DMS 273 treated with DMSO at 0.1 percent for 48 hours (cell line): ENCODE measurements at regions not wholly inside any gene's neighbourhood (a gene's known extent, or its start where the extent isn't known, plus 50 kb on each side); places are given as distances from the start of the nearest gene placed in this dataset.
"Not testable (repeated sequence)": the region's sequence is repeated elsewhere in the genome, so short reads cannot be mapped to it uniquely, and the experiment has no call there.

Experiments
- DNase-seq: peaks from one replicate; lab custom pipeline; 2025; lab: John Stamatoyannopoulos, UW

DNA sequence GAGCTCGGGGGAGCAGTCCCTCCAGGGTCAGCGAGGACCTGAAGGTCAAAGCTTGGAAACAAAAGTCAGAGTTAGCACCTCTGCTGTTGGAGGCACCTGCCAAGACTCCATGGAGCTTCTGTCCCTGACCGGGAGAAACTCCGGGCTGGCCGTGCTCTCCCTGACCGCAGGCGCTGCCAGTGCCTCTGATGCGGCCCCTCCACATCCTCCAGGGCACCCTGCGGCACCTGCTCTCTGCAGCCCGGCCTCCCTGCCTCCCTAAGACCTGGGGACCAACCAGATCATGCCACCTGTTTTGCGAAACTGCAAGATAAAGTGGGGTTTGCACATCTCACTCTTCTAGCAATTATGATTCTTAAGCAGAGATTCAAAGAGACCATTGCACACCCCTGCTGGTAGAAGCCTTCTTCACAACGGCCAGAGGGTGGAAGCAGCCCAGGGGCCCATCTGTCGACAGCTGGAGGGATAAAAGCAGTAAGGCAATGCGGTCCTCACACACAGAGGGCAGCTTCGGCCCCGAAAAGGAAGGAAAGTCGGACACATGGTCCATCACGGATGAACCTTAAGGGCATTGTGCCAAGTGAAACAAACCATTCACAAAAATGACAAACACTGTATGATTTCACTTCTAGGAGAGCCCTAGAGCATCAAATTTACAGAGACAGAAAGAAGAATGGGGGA lies 477.1 kb downstream of the BRD1 start:
- DNase-seq: no peak

DNA sequence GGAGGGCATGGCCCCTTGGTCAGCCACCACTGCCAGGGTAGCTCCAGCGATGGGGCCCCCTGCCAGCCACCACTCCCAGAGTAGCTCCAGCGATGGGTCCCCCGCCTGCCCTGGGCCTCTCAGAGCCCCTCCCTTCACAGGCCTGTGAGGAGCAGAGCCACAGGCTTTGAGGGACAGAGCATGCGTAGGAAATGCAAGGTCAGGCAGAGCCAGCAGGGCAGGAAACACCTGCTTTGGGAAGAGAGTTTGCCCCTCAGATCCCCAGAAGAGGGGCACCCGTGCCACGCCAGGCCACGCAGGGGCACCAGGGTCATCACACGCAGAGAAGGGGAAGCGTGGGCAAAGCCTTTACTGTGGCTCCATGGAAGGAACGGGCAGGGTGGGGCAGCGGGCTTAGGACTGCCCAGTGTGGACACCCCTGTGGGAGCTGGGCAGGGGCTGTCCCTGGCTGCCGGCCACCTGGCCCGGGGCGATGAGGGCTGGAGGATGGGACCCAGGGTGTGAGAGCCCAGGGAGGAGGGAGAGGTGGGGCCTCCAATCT lies 477.8 kb downstream of the BRD1 start:
- DNase-seq: no peak

DNA sequence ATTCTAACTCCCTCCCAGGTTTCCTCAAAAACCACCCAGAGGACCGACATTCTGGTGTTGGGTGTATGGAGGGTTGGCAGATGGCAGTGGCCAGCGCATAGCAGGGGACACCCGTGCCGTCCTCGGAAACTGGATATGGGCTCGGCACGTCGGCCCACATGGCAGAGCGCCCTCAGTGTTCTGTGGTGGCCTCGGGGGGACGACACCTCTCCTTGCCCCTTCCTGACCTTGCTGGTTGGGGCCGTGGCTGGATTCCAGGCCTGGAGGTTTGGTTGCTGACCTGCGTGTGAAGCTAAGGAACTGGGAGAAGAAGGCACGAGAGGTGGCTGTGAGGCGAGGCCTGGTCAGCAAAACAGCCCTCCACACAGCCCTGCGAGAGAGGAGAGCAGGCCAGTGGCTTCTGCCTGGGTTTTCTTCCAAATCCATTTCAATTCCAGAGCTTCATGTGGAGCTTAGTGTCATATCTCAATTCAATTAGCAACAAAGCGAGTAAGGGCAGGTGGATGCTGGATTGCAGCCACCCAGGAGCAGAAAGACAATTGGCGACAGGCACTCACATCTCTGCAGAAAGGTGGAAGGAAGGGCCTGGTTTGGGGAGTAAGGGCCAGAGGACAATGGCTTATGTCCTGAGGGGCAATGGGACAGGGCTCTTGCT lies 478.4 kb downstream of the BRD1 start:
- no peak for DNase-seq

DNA sequence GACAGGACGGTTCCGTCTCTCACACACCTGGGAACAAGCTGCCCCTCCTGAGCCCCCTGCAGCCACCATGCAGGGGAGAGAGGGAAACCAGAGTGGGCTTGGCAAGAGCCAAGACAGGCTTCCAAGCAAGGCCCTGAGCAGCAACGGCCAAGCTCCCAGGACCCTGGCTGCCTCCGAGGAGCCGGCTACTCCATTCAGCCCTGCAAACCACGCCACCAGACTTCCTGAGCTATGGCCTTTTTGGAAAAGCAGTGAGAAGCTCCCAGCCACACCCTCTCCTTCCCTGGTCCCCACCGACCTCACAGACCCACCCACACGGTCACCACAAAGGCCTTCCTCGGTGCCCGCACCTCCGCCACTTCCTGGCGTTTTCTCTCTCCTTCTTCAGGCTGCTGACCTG lies 479.0 kb downstream of the BRD1 start:
- no peak for DNase-seq

DNA sequence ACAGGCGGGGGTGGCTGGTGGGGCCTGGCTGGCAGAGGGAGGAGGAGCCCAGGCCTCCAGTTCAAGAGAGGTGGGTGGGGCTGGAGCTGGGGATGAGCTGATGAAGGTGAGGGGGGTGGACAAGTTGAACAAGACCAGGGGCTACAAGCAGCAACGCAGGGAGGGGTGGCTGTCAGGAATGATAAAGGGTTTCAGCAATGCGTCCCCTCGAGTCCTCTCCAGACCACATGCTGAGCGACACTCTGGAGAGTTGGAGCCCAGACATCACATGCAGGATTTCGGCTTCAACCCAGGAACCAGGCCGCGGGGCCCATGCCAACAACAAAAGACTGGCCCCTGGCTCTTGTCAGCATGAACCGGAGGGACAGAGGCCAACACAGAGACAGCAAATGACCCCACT lies 480.3 kb downstream of the BRD1 start:
- no peak for DNase-seq

DNA sequence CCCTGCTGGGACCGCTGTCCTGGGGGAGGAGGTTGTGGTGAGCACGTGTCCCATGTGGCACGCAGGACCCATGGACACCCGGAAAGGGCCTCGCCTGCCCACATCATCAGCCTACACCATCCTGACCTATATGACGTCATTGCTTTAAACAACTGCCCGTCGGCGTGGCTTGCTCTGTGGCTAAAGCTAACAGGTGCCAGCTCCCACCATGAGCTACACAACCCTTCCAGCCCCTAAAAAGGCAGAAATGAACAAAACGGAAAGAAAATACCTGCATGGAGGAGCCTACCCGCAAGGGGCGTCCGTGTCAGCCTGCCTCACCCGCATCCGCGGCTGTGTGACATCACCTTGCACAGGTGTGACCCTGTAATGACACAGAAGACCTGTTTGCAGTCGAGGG lies 481.8 kb downstream of the BRD1 start:
- DNase-seq: no peak

DNA sequence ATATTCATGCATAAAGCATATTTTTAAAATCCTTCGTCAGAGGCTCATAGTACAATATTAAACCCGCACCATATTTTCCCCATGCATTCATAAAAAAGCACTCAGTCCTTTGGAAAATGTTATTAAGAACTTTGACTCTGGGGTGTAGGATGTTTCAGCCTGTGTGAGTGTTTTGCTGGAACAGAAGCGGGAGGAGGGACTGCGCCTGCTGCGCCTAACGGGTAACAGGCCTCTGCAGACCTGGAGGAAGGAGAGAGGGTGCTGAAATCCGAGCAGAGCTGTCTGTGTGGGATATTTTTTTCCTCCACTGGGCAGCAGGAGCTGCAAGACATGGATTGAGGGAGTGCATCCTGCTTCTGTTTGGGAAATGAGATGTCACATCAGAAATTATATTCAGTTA lies 483.0 kb downstream of the BRD1 start:
- no peak for DNase-seq

DNA sequence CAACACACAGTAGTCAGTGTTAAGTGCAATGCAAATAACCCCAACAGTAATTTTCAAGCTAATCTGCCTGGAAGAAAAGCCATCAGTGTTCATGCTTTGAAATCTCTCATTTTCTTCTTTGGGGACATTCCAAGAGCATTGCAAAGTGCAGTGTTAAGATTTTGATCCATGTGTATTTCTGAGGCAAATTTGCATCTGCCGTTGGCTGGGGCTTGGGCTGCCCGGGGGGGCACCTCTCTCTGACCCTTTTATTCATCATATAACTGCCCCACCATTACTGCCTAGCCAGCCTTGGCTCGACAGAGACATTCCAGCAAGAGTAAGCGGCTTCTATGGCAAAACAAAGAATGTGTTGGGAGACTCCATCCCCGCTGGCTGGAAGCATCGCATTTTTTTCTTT lies 483.5 kb downstream of the BRD1 start:
- no peak for DNase-seq

DNA sequence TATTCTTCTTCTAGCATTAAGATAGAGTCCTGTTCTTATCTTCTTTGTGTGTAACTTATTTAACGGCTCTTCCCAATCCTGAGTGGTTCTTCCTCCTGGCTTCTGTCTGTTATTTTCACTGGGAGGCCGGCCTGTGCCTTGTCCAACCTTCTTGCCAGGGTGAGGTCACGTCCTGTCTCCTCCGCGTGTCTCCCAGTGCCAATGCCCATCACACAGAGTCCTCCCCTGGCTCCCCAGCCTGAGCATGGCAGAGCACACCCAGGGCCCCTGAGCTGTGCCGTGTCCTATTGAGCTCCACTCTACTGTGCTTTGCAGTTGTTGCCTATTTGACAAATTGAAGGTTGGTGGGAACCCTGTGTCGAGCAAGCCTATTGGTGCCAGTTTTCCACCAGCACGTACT lies 487.3 kb downstream of the BRD1 start:
- no peak for DNase-seq

DNA sequence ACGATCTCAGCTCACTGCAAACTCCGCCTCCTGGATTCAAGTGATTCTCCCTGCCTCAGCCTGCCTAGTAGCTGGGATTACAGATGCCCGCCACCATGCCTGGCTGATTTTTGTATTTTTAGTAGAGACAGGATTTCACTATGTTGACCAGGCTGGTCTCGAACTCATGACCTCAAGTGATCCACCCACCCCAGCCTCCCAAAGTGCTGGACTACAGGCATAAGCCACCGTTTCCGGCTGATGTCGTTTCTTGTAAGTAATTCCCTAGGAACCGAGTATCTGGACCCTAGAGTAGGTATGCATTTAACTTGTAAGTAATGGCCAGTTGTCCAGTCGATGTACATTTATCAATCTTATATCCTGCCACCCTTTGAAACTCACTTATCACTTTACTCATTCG lies 491.2 kb downstream of the BRD1 start:
- not testable (repeated sequence) for DNase-seq

DNA sequence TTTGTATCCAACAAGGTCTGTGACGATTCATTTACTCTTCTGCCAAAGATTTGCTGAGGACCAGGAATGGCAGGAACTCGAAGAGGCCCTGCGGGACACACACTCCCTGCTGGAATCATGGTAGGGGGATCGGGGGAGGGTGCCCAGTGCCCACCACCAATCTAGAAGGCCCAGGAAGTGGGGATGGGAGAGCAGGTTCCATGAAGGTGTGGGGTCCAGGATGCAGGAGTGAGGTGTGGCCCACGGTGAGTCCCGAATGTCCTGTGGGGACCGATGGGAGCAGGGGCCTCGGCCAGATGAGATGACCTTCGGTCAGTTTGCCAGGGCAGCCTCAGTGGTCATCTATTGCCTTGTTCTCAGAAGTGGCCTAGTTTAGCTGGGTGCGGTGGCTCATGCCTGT lies 492.7 kb downstream of the BRD1 start:
- no peak for DNase-seq

DNA sequence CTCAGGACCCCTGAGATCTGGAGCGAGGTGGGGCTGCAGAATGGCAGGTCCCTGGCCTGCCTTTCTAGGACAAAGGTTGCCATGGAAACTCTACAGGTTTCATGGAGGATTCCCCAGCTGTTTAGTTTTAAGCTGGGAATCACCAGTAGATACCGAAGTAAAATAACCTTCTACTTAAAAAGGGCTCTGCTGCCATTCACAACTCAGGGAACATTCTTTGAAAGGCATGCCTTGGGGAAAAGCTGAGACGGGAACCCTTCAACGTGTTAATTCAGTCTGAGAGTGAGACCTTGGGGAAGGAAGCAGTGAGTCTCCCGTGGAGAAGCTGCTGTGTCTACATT lies 493.3 kb downstream of the BRD1 start:
- DNase-seq: no peak

DNA sequence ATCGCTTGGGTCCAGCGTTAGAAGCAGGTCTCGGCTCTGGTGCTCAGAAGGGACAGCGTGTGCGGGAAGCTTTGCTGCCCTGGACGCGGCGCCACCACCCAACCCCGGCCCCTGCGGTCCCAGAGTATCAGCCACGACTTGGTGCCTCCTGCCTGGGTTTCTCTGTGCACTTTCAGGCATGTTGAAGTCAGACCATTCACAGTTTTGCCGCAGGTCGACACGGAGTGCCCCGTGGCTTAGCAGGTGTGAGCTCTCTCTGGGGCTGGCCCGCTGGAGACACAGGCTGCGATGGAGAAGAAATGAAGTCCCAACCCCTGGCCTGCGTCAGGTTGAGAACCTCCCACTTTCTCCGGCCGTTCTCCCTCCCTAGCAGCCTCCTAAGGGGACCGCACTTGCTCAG lies 494.5 kb downstream of the BRD1 start:
- DNase-seq: no peak

DNA sequence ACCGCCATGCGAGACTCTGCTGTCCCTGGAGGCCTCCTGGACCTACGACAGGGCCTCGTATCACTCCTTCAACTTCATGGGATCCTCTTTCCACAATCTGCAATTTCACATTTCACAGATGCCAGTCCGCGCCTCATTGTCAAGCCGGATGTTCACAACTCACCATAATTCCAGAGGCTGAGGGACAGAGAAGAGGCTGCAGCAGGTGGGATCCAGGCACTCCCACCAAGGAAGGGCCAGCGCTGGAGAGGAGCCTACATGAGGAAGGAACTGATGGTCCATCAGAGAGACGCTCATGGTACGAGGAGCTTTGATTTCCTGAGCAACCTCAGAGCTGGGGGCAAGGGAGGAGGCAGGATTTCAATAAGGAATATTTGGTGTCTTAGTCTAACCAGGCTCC lies 495.0 kb downstream of the BRD1 start:
- no peak for DNase-seq

DNA sequence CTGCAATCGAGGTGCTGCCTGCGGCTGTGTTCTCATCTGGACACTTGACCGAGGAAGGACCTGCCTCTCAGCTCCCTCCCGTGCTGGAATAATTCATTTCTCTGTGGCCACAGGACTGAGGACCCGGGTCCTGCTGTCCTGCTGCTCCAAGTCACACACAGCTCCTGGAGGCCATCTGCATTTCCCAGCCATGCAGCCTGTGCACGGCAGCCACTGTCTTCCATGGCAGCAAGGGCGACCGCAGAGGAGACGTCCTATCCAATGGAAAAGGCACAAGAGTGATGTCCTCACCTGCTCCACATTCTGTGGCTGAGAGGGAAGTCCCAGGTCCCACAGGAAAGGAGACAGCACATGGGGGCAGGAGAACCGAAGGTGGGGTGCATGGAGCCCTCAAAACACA lies 495.8 kb downstream of the BRD1 start:
- DNase-seq: no peak

DNA sequence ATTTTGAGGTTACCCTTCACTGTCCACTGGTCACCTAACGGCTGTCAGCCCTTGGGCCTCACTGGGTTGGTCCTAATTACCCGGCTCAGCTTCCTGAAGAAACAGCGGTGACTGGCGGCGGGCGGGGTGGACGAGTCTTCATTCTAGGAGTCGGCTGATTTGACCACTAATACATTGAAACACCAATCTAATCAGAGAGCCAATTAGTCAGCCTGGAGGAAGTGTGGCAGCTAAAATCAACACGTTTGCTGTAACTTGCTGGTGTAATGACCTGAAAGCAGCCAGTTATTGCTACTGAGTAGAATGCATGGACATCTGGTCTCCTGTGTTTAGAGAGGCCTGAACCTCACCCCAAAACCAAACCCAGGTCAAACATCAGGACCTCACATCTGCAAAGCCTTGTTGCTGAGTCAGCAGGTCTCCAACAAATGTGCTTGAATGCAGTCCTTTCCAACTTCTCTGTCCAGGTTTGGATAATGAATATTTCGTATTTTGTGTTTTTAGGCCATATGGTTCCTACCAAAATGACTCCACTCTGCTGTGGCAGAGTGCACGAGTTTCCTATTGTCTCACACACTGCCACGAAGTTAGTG lies 496.4 kb downstream of the BRD1 start:
- DNase-seq: no peak

DNA sequence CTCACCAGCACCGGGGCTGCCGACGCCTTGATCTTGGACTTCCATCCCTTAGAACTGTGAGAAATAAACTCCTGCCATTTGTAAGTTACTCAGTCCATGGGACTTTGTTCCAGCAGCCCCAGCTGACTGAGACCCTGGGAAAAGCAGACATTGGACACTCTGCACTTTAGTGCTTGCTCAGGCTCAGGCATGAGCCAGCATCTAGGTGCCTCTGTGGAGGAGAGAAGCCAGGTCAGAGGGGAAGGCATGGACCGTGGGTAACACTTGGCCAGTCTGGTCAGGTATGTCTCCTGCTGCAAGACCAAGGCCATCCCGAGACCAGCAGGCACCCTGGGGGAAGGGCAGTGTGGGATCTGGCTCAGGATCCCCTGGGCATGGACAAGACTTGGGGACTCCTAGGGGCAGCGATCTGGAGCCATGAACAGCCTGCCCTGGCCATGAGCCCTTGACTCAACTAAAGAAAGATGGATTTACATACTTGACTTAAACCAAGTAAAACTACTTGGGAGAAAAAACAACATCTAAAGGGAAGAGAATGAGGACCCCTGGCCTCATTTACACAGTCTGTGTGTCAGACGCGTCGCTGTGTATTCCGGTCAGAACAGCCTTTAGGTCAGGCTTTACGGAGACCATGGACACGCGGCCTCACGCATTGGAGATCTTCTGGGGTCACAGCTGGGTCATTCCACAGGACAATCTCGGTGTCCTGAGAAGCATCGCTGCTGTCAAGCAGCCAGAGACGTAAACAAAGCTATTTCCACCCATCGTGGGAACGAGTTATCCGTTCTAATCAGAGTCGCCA lies 497.1 kb downstream of the BRD1 start:
- DNase-seq: no peak

DNA sequence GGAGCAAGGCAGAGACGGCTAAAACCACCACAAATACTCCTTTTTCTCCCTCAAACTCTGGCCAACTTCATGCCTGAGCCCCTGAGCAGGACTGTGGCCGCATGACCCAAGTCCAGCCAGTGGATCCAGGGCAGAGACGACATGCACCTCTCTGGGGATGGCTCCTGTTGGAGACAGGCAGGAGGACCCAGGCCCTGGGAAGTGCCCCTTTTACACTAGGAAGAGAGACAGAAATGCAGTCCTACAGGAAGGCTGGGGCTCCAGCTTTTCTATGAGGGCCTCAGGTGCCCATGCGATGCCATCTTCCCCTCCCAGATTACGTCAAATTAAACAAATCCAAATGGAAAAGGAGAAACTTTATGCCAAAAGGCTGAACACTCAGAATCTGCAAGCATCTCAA lies 498.0 kb downstream of the BRD1 start:
- no peak for DNase-seq

DNA sequence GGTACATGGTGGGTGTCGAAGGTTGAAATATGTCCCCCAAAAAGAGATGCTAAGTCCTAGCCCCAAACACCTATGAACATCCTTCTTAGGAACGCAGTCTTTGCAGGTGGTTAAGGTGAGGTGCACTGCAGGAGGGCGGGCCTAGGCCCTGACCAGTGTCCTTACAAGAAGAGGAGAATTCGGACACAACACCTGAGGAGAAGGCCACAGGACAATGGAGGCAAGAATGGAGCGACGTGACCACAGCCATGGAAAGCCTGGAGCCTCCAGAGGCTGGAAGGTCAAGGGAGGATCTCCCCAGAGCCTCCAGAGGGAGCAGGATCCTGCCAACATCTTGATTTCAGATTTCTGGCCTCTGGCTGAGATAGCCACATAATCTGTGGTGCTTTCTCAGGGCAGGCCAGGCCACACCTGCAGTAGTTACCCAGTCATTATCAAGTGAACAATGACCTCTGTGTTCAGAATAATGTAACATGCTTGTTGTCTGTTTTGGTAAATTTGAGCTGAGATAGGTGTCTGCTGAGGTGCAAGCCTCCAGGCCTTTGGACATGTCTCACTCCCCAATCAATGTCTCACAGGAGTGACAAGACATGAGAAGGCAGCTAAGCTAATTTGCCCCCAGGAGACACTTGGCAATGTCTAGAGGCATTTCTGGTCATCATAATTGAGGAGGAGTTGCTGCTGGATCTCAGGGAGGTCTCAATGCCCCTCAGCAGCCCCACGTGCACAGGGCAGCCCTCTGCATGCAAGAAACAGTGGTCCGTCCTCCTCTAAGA lies 498.9 kb downstream of the BRD1 start:
- no peak for DNase-seq

DNA sequence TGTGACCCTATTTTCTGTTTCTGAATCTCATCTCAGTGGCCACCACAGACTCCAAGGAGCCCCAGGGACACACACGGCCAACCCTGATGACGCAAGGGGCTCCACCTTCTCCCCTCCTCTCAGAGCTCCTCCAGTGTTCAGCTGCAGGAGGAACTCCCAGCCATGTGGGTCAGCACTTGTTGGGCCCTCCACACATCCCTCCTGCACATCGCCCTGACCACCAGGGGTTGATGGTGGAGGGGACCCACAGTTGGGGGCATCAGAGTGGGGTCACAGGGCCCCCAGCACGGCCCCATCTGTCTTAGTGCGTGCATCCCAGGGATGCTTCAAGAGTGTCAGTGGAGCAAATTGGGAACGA lies 499.6 kb downstream of the BRD1 start:
- no peak for DNase-seq

DNA sequence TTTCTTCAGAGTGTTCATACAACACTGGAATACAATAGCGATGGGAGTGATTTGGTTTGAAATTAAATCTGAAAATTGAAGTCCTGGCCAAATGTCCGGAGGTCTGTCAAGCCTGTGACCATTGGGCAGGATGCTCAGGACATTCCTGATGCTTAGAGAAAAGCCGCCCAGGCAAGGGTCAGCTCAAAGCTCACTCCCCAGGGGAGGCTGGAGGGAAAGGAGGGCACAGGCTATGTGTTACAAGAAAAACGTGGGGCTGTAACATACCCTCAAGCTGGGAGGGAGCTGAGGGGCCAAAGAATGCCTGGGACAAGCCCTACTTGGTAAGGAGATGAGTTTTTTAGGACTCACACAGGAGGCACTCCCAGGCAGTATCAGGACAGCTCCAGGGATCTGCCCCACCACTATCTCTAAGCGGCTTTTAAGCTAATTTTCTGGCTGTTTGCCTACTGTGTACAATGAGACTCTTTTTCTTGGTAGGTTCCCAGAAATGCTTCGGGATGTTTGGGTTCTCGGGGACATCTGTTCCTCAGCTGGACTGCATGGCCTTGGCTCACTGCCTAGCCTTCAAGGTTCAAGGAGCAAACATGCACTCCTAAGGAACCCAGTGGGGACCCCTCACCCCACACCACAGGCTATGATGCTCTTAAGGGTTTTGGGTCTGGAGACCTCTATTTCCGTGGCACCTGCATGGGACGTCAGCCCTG lies 500.1 kb downstream of the BRD1 start:
- DNase-seq: no peak
